Gastroesophageal sphincter (tissue), 3 donors: ENCODE measurements at regions not wholly inside any gene's neighbourhood (a gene's known extent, or its start where the extent isn't known, plus 50 kb on each side); places are given as distances from the start of the nearest gene placed in this dataset.
A peak's percentile ranks its signal among the peaks of the same experiment; 100 is the strongest.

Experiments
- CTCF ChIP-seq, 4 experiments: fragments of 200-600 bp in 2 of 4; fragments of 450-650 bp in 2 of 4; sonication (generic) in 1 of 4; IDR thresholded peaks; one replicate each; pipeline ENCODE4 v1.5.1; 2017 to 2019; ENCODE audit warnings: antibody characterized with exemption in 4 of 4, mild to moderate bottlenecking in 2 of 4, moderate library complexity in 2 of 4
- EP300 ChIP-seq: sonication (generic); formaldehyde crosslinking; IDR thresholded peaks from one replicate; pipeline ENCODE4 v1.6.1; 2017; ENCODE audit warnings: antibody characterized with exemption, mild to moderate bottlenecking
- POLR2A ChIP-seq, 2 donors: fragments of 450-650 bp; IDR thresholded peaks; one replicate each; pipeline ENCODE4 v1.6.1; 2017; ENCODE audit warnings: antibody characterized with exemption in 2 of 2, mild to moderate bottlenecking in 2 of 2, moderate library complexity in 1 of 2
- POLR2AphosphoS5 ChIP-seq: sonication (generic); formaldehyde crosslinking; IDR thresholded peaks from one replicate; pipeline ENCODE4 v1.6.1; 2017; ENCODE audit warnings: antibody characterized with exemption

DNA sequence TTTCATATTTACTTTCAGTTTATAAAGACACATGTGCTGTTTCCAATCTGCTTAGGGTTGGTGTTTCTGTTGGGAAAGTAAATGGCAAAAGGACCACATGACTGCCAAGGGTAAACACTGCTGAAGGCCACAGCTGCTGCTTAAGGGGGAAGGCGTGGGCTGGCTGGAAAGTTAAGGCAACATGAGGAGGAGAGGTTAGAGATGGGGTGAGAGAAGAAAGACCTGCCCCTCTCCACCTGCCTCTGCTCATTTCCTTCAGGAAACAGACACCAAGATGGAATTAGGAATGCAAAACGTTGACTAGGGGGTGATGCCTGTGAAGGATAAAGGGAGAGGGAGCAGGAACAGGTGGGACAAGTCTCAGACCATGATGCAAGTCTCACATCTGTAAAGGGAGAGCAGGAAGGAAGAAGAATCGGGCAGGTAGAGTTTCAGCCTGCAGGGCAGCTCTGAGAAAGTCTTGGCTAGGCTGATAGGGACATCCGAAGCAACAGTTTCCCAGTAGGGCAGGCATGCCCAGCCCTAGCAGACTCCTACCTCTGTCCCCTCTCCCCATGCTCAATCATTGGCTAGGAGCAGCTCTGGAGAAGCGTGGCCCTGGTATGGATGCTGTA, 86.0 kb downstream of the CDC42EP3 start:
- TF ChIP-seq POLR2A (IDR thresholded peaks at IDR 0.05), result no peak
- TF ChIP-seq CTCF (IDR thresholded peaks at IDR 0.05), result no peak
- TF ChIP-seq EP300, result no peak
- TF ChIP-seq POLR2AphosphoS5, result peak; percentile 28
